GM18951 (cell line): ENCODE measurements at regions not wholly inside any gene's neighbourhood (a gene's known extent, or its start where the extent isn't known, plus 50 kb on each side); places are given as distances from the start of the nearest gene placed in this dataset.
"Not testable (repeated sequence)": the region's sequence is repeated elsewhere in the genome, so short reads cannot be mapped to it uniquely, and the experiment has no call there.

Source experiments
- POLR2A ChIP-seq: IDR thresholded peaks from 4 replicates; pipeline ENCODE4 v1.6.1; 2011; ENCODE audit warnings: mild to moderate bottlenecking; ENCODE audit not compliant: insufficient read length, insufficient read depth; ENCODE audit errors: extremely low read depth
- in situ Hi-C: fragments of 300-500 bp; cut with MboI; formaldehyde crosslinking; loops from one replicate; pipeline ENCODE4 v1.12.0; 2022; ENCODE audit warnings: low sequenced_read_pairs, mixed read lengths, inconsistent platforms; ENCODE audit not compliant: unreplicated experiment

- in situ Hi-C loops = no loop called here
- no peak for TF ChIP-seq POLR2A
Measured at GRCh38 chr5:1726469-1726865, 73.2 kb downstream of the MRPL36 start.

- in situ Hi-C loops = no loop called here
- TF ChIP-seq POLR2A = no peak
Measured at GRCh38 chr5:1725641-1726468, 73.8 kb downstream of the MRPL36 start.

- no peak for TF ChIP-seq POLR2A
- in situ Hi-C loops = no loop called here
Measured at GRCh38 chr5:1724822-1725602, 74.6 kb downstream of the MRPL36 start.

GRCh38 chr5:1723957-1724821 lies 75.4 kb downstream of the MRPL36 start:
- in situ Hi-C loops = no loop called here
- TF ChIP-seq POLR2A = no peak

- TF ChIP-seq POLR2A = no peak
- in situ Hi-C loops = no loop called here
Measured at GRCh38 chr5:1723476-1723875, 76.2 kb downstream of the MRPL36 start.

GRCh38 chr5:1722877-1723276 lies 76.8 kb downstream of the MRPL36 start:
- in situ Hi-C loops = no loop called here
- no peak for TF ChIP-seq POLR2A

GRCh38 chr5:1720396-1721110 lies 79.1 kb downstream of the MRPL36 start:
- in situ Hi-C loops = no loop called here
- no peak for TF ChIP-seq POLR2A

GRCh38 chr5:1719860-1720259 lies 79.8 kb downstream of the MRPL36 start:
- no peak for TF ChIP-seq POLR2A
- in situ Hi-C loops = no loop called here

GRCh38 chr5:1718669-1719068 lies 81.0 kb downstream of the MRPL36 start:
- in situ Hi-C loops = no loop called here
- TF ChIP-seq POLR2A = no peak

GRCh38 chr5:1710091-1710490 lies 89.5 kb downstream of the MRPL36 start:
- in situ Hi-C loops = not testable (repeated sequence)

- TF ChIP-seq POLR2A = no peak
- in situ Hi-C loops = no loop called here
Measured at GRCh38 chr5:1709171-1709803, 90.3 kb downstream of the MRPL36 start.

- in situ Hi-C loops = no loop called here
- no peak for TF ChIP-seq POLR2A
Measured at GRCh38 chr5:1708592-1709141, 91.0 kb downstream of the MRPL36 start.
